HEK293 (cell line): ENCODE measurements at regions not wholly inside any gene's neighbourhood (a gene's known extent, or its start where the extent isn't known, plus 50 kb on each side); places are given as distances from the start of the nearest gene placed in this dataset.

Experiments
- CTCF ChIA-PET: fragments of 350-600 bp; formaldehyde crosslinking; extraction: SDS; loops from one replicate; lab custom pipeline; 2021; ENCODE audit warnings: antibody characterized with exemption; lab: Yijun Ruan, JAX
- POLR2A ChIA-PET: fragments of 300-600 bp; formaldehyde crosslinking; extraction: SDS; loops from one replicate; lab custom pipeline; 2020; ENCODE audit warnings: antibody characterized with exemption, inconsistent platforms; lab: Yijun Ruan, JAX
- H3K27ac ChIP-seq: fragments of 200-500 bp; sonication (Bioruptor generic); 2 replicates; pipeline ENCODE4 v1.5.1; 2014; ENCODE audit warnings: low read depth, low read length, control low read depth, inconsistent platforms; ENCODE audit errors: extremely low read depth
- H3K36me3 ChIP-seq, 2 experiments: fragments of 200-500 bp in 1 of 2; sonication (Bioruptor generic) in 1 of 2; 1 replicate in 1 of 2; 2 replicates in 1 of 2; pipeline ENCODE4 v1.5.1; 2014 to 2017; ENCODE audit warnings: inconsistent platforms in 2 of 2, low read length in 2 of 2; ENCODE audit not compliant: control insufficient read depth in 2 of 2, insufficient read depth in 1 of 2
- H3K4me1 ChIP-seq: fragments of 200-500 bp; sonication (Bioruptor generic); 2 replicates; pipeline ENCODE4 v1.5.1; 2014; ENCODE audit warnings: mild to moderate bottlenecking, low read length, inconsistent platforms; ENCODE audit not compliant: control insufficient read depth, insufficient read depth
- H3K4me3 ChIP-seq: 2 replicates; pipeline ENCODE4 v1.5.1; 2011; ENCODE audit warnings: low read depth, mild to moderate bottlenecking, control low read depth, low read length, moderate library complexity
- H3K9me3 ChIP-seq: fragments of 200-500 bp; sonication (Bioruptor generic); 2 replicates; pipeline ENCODE4 v1.5.1; 2014; ENCODE audit warnings: low read depth, low read length, inconsistent platforms; ENCODE audit not compliant: control insufficient read depth, insufficient read depth
- GLIS1 ChIP-seq: fragments of 450-650 bp; formaldehyde crosslinking; IDR thresholded peaks from 2 replicates; pipeline ENCODE4 v1.5.1; 2016; ENCODE audit warnings: missing biosample characterization, missing genetic modification characterization
- PBX3 ChIP-seq: sonication (generic); formaldehyde crosslinking; IDR thresholded peaks from 2 replicates; pipeline ENCODE4 v1.8.1; 2022; ENCODE audit warnings: mild to moderate bottlenecking, moderate library complexity, missing genetic modification reagents
- PRDM4 ChIP-seq: fragments of 450-650 bp; formaldehyde crosslinking; IDR thresholded peaks from 2 replicates; pipeline ENCODE4 v1.5.1; 2017; ENCODE audit warnings: missing biosample characterization, missing genetic modification characterization
- PRDM6 ChIP-seq: fragments of 450-650 bp; formaldehyde crosslinking; IDR thresholded peaks from 2 replicates; pipeline ENCODE4 v1.5.1; 2017; ENCODE audit warnings: missing biosample characterization, missing genetic modification characterization
- RBAK ChIP-seq: fragments of 450-650 bp; formaldehyde crosslinking; IDR thresholded peaks from 2 replicates; pipeline ENCODE4 v1.5.1; 2016; ENCODE audit warnings: missing biosample characterization, missing genetic modification characterization
- SP3 ChIP-seq: fragments of 450-650 bp; formaldehyde crosslinking; IDR thresholded peaks from 2 replicates; pipeline ENCODE4 v1.5.1; 2016; ENCODE audit warnings: missing biosample characterization, missing genetic modification characterization
- ZBTB7A ChIP-seq: fragments of 450-650 bp; formaldehyde crosslinking; IDR thresholded peaks from 2 replicates; pipeline ENCODE4 v1.5.1; 2016; ENCODE audit warnings: low read depth, missing biosample characterization, missing genetic modification characterization
- ZEB2 ChIP-seq: fragments of 450-650 bp; formaldehyde crosslinking; IDR thresholded peaks from 2 replicates; pipeline ENCODE4 v1.5.1; 2016; ENCODE audit warnings: missing biosample characterization, missing genetic modification characterization
- ZNF10 ChIP-seq: fragments of 450-650 bp; formaldehyde crosslinking; IDR thresholded peaks from 2 replicates; pipeline ENCODE4 v1.5.1; 2017; ENCODE audit warnings: missing biosample characterization, missing genetic modification characterization
- ZNF132 ChIP-seq: fragments of 450-650 bp; formaldehyde crosslinking; IDR thresholded peaks from 2 replicates; pipeline ENCODE4 v1.5.1; 2017; ENCODE audit warnings: missing biosample characterization, missing genetic modification characterization, borderline replicate concordance
- ZNF155 ChIP-seq: fragments of 450-650 bp; formaldehyde crosslinking; IDR thresholded peaks from 2 replicates; pipeline ENCODE4 v1.5.1; 2016; ENCODE audit warnings: missing biosample characterization, missing genetic modification characterization
- ZNF18 ChIP-seq: fragments of 450-650 bp; formaldehyde crosslinking; IDR thresholded peaks from 2 replicates; pipeline ENCODE4 v1.5.1; 2016; ENCODE audit warnings: missing biosample characterization, missing genetic modification characterization
- ZNF239 ChIP-seq: fragments of 450-650 bp; formaldehyde crosslinking; IDR thresholded peaks from 2 replicates; pipeline ENCODE4 v1.5.1; 2016; ENCODE audit warnings: missing biosample characterization, missing genetic modification characterization
- ZNF416 ChIP-seq: fragments of 450-650 bp; formaldehyde crosslinking; IDR thresholded peaks from 2 replicates; pipeline ENCODE4 v1.5.1; 2016; ENCODE audit warnings: missing biosample characterization, missing genetic modification characterization
- ZNF423 ChIP-seq: fragments of 450-650 bp; formaldehyde crosslinking; IDR thresholded peaks from 2 replicates; pipeline ENCODE4 v1.5.1; 2016; ENCODE audit warnings: missing biosample characterization, missing genetic modification characterization
- ZNF433 ChIP-seq: fragments of 450-650 bp; formaldehyde crosslinking; IDR thresholded peaks from 2 replicates; pipeline ENCODE4 v1.5.1; 2016; ENCODE audit warnings: missing biosample characterization, missing genetic modification characterization, low read depth
- ZNF510 ChIP-seq: fragments of 450-650 bp; formaldehyde crosslinking; IDR thresholded peaks from 2 replicates; pipeline ENCODE4 v1.5.1; 2018; ENCODE audit warnings: mild to moderate bottlenecking, missing genetic modification characterization, missing biosample characterization; ENCODE audit not compliant: insufficient replicate concordance
- ZNF514 ChIP-seq: fragments of 450-650 bp; formaldehyde crosslinking; IDR thresholded peaks from 2 replicates; pipeline ENCODE4 v1.5.1; 2016; ENCODE audit warnings: missing biosample characterization, missing genetic modification characterization
- ZNF560 ChIP-seq: fragments of 450-650 bp; formaldehyde crosslinking; IDR thresholded peaks from 2 replicates; pipeline ENCODE4 v1.5.1; 2017; ENCODE audit warnings: missing biosample characterization, missing genetic modification characterization, borderline replicate concordance
- ZNF629 ChIP-seq: fragments of 450-650 bp; formaldehyde crosslinking; IDR thresholded peaks from 2 replicates; pipeline ENCODE4 v1.5.1; 2017; ENCODE audit warnings: missing biosample characterization, missing genetic modification characterization
- ZNF701 ChIP-seq: fragments of 450-650 bp; formaldehyde crosslinking; IDR thresholded peaks from 2 replicates; pipeline ENCODE4 v1.5.1; 2016; ENCODE audit warnings: missing biosample characterization, missing genetic modification characterization
- ZNF792 ChIP-seq: fragments of 450-650 bp; formaldehyde crosslinking; IDR thresholded peaks from 2 replicates; pipeline ENCODE4 v1.5.1; 2016; ENCODE audit warnings: missing biosample characterization, missing genetic modification characterization
- ZNF830 ChIP-seq: fragments of 450-650 bp; IDR thresholded peaks from 2 replicates; pipeline ENCODE4 v1.5.0; 2018; ENCODE audit warnings: missing biosample characterization, missing genetic modification characterization, low read depth, mild to moderate bottlenecking, moderate library complexity
- TF ChIP-seq, protein P1 (sequence below): fragments of 450-650 bp; formaldehyde crosslinking; IDR thresholded peaks from 2 replicates; pipeline ENCODE4 v1.5.1; 2016; ENCODE audit warnings: missing biosample characterization, missing genetic modification characterization

- ChIA-PET CTCF (interaction anchor here (0.6 kb wide), 1 partner anchor 25 kb away, joined by 3 read pairs; no protein-coding TSS in a partner anchor), POLR2A (no interaction called here)
- no peaks in the 10 kb centered on the region for H3K4me1 ChIP-seq
- H3K27ac ChIP-seq, result no peak overlapping the region
- no peak for TF ChIP-seq ZNF10 (tag by site-specific recombination)
- no peak for TF ChIP-seq ZNF629 (tag by site-specific recombination)
- TF ChIP-seq ZNF510 (tag by site-specific recombination), result no peak
- H3K9me3 ChIP-seq, result no peaks in the 10 kb centered on the region
- H3K36me3 ChIP-seq, result no peaks in the 10 kb centered on the region
- no peak overlapping the region for H3K4me3 ChIP-seq
Measured at GRCh38 chr11:76263657-76264056, 57.4 kb upstream of the WNT11 start.

GRCh38 chr11:76263166-76263565 is 56.9 kb upstream of the WNT11 start:
- Histone ChIP-seq H3K4me1 (no peaks in the 10 kb centered on the region), H3K9me3 (no peaks in the 10 kb centered on the region), H3K36me3 (no peaks in the 10 kb centered on the region), H3K27ac (no peak overlapping the region), H3K4me3 (no peak overlapping the region)
- ChIA-PET POLR2A (no interaction called here), CTCF (interaction anchor here (0.6 kb wide), 1 partner anchor 25 kb away, joined by 3 read pairs; no protein-coding TSS in a partner anchor)
- no peak for TF ChIP-seq ZNF830
- TF ChIP-seq ZNF18 (tag by site-specific recombination), result no peak
- no peak for TF ChIP-seq PRDM4 (tag by site-specific recombination)
- TF ChIP-seq GLIS1 (tag by site-specific recombination), result no peak
- no peak for TF ChIP-seq ZNF433
- TF ChIP-seq ZNF239 (tag by site-specific recombination), result no peak
- TF ChIP-seq ZNF701 (tag by site-specific recombination), result no peak
- TF ChIP-seq ZNF155 (tag by site-specific recombination), result no peak

- ChIA-PET POLR2A (no interaction called here), CTCF (interaction anchor here (0.6 to 1.2 kb wide), 2 partner anchors 13 to 703 kb away, joined by 3 read pairs; no protein-coding TSS in a partner anchor)
- Histone ChIP-seq H3K4me1 (no peaks in the 10 kb centered on the region), H3K9me3 (no peaks in the 10 kb centered on the region), H3K4me3 (no peak overlapping the region), H3K36me3 (no peaks in the 10 kb centered on the region), H3K27ac (no peak overlapping the region)
- TF ChIP-seq SP3 (tag by site-specific recombination) (no peak), ZBTB7A (tag by site-specific recombination) (no peak), PBX3 (no peak), RBAK (tag by site-specific recombination) (no peak), ZNF560 (tag by site-specific recombination) (no peak), ZNF514 (tag by site-specific recombination) (no peak), ZNF792 (tag by site-specific recombination) (no peak), PRDM6 (tag by site-specific recombination) (no peak), ZEB2 (tag by site-specific recombination) (no peak), ZNF423 (tag by site-specific recombination) (no peak), ZNF629 (tag by site-specific recombination) (no peak), ZNF416 (tag by site-specific recombination) (no peak), ZNF132 (no peak)
- TF ChIP-seq, protein P1, sequence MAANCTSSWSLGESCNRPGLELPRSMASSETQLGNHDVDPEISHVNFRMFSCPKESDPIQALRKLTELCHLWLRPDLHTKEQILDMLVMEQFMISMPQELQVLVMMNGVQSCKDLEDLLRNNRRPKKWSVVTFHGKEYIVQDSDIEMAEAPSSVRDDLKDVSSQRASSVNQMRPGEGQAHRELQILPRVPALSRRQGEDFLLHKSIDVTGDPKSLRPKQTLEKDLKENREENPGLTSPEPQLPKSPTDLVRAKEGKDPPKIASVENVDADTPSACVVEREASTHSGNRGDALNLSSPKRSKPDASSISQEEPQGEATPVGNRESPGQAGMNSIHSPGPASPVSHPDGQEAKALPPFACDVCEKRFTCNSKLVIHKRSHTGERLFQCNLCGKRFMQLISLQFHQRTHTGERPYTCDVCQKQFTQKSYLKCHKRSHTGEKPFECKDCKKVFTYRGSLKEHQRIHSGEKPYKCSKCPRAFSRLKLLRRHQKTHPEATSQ (tag by site-specific recombination), result no peak
Measured at GRCh38 chr11:76260296-76260925, 54.1 kb upstream of the WNT11 start.
